Fibroblast of lung (primary cell): ENCODE measurements at regions not wholly inside any gene's neighbourhood (a gene's known extent, or its start where the extent isn't known, plus 50 kb on each side); places are given as distances from the start of the nearest gene placed in this dataset.

Source experiments
- DNase-seq, 2 donors: peaks; one replicate each; pipeline versions ENCODE4 v3.0.0 to v3.0.0-alpha.2; 2010; ENCODE audit warnings: low read depth in 2 of 2
- H2AFZ ChIP-seq: 2 replicates; pipeline ENCODE4 v1.5.1; 2012; ENCODE audit warnings: low read length, control low read depth, inconsistent platforms
- H3K27ac ChIP-seq: 2 replicates; pipeline ENCODE4 v1.5.1; 2011; ENCODE audit warnings: low read length, control low read depth; ENCODE audit not compliant: insufficient read depth
- H3K27me3 ChIP-seq: 2 replicates; pipeline ENCODE4 v1.5.1; 2011; ENCODE audit warnings: mild to moderate bottlenecking, low read length; ENCODE audit not compliant: control insufficient read depth, insufficient read depth
- H3K36me3 ChIP-seq: 2 replicates; pipeline ENCODE4 v1.5.1; 2011; ENCODE audit warnings: low read length; ENCODE audit not compliant: control insufficient read depth, insufficient read depth
- H3K4me1 ChIP-seq: 2 replicates; pipeline ENCODE4 v1.5.1; 2011; ENCODE audit warnings: low read length; ENCODE audit not compliant: control insufficient read depth, insufficient read depth; ENCODE audit errors: extremely low read depth
- H3K4me2 ChIP-seq: 2 replicates; pipeline ENCODE4 v1.5.1; 2011; ENCODE audit warnings: low read length, control low read depth; ENCODE audit not compliant: insufficient read depth; ENCODE audit errors: extremely low read depth
- H3K4me3 ChIP-seq, 4 experiments: fragments of 200-600 bp in 1 of 4; sonication (generic) in 1 of 4; replicated peaks in 1 of 4; 2 replicates each; pipeline ENCODE4 v1.5.1; 2011 to 2016; ENCODE audit warnings: low read length in 4 of 4, low read depth in 3 of 4, mild to moderate bottlenecking in 3 of 4, control low read depth in 2 of 4, inconsistent platforms in 1 of 4, mixed read lengths in 1 of 4; ENCODE audit not compliant: insufficient read depth in 1 of 4; ENCODE audit errors: control extremely low read depth in 1 of 4
- H3K79me2 ChIP-seq: 2 replicates; pipeline ENCODE4 v1.5.1; 2012; ENCODE audit warnings: mild to moderate bottlenecking, low read length, inconsistent platforms; ENCODE audit not compliant: control insufficient read depth, insufficient read depth
- H3K9ac ChIP-seq: 2 replicates; pipeline ENCODE4 v1.5.1; 2011; ENCODE audit warnings: mild to moderate bottlenecking, low read length, control low read depth; ENCODE audit not compliant: insufficient read depth
- H3K9me3 ChIP-seq: 2 replicates; pipeline ENCODE4 v1.5.1; 2012; ENCODE audit warnings: low read depth, low read length; ENCODE audit not compliant: control insufficient read depth, insufficient read depth
- H4K20me1 ChIP-seq: 2 replicates; pipeline ENCODE4 v1.5.1; 2011; ENCODE audit warnings: low read length; ENCODE audit not compliant: control insufficient read depth, insufficient read depth; ENCODE audit errors: extremely low read depth
- EZH2 ChIP-seq: IDR thresholded peaks from 2 replicates; pipeline ENCODE4 v1.5.1; 2012; ENCODE audit warnings: low read length, control low read depth, mild to moderate bottlenecking; ENCODE audit errors: missing control alignments
- TF ChIP-seq, protein P1 (sequence below), 2 donors: IDR thresholded peaks in 1 of 2; conservative IDR thresholded peaks in 1 of 2; 1 replicate in 1 of 2; 2 replicates in 1 of 2; pipeline ENCODE4 v1.5.1; 2011 to 2012; ENCODE audit warnings: low read length in 2 of 2, control low read depth in 1 of 2, inconsistent platforms in 1 of 2, low read depth in 1 of 2, mild to moderate bottlenecking in 1 of 2

DNA sequence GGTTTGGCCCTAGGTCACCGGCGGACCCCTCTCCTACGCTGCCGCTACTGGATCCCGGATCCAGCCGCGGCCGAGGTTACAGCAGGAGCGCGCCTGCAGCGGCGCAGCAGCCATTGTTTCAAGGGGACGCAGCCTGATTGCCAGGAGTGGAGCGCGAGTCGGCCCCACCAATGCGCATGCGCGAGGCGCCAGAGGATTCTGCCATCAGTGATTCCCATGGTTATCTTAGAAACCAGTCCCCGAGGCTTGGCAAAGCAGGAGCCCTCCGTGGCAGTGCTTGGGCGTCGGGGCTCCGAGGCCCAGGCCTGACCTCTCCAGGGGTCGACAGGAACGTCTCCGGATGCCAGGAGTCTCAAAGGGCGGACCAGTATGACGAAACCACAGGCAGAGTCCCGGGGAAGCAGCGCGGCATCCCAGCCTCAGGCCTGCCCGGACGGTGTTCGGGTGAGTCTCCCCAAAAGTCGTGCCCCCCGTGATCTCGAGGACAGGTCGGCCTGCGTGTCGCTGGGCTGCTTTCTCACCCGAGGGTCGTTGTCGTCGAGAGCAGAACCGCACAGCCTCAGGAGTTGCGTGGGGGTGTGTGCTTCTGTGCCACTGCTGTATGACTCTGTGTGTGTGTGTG lies 608.5 kb downstream of the KCNJ18 start:
- Histone ChIP-seq H3K36me3 (no peaks in the 10 kb centered on the region), H3K9ac (no peak overlapping the region), H2AFZ (no peak overlapping the region), H3K9me3 (no peaks in the 10 kb centered on the region), H3K4me3 (no peak overlapping the region), H3K27ac (no peak overlapping the region), H3K79me2 (no peaks in the 10 kb centered on the region), H3K4me2 (no peak overlapping the region), H4K20me1 (no peaks in the 10 kb centered on the region), H3K4me1 (no peaks in the 10 kb centered on the region), H3K27me3 (no peaks in the 10 kb centered on the region)
- no peak for DNase-seq
- TF ChIP-seq, protein P1, sequence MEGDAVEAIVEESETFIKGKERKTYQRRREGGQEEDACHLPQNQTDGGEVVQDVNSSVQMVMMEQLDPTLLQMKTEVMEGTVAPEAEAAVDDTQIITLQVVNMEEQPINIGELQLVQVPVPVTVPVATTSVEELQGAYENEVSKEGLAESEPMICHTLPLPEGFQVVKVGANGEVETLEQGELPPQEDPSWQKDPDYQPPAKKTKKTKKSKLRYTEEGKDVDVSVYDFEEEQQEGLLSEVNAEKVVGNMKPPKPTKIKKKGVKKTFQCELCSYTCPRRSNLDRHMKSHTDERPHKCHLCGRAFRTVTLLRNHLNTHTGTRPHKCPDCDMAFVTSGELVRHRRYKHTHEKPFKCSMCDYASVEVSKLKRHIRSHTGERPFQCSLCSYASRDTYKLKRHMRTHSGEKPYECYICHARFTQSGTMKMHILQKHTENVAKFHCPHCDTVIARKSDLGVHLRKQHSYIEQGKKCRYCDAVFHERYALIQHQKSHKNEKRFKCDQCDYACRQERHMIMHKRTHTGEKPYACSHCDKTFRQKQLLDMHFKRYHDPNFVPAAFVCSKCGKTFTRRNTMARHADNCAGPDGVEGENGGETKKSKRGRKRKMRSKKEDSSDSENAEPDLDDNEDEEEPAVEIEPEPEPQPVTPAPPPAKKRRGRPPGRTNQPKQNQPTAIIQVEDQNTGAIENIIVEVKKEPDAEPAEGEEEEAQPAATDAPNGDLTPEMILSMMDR (conservative IDR thresholded peaks at IDR 0.05 in 1 of 2, IDR thresholded peaks at IDR 0.05 in 1 of 2; ENCODE audit: low read depth in 1 of 2, low read length in 2 of 2), result no peak
- no peak for TF ChIP-seq EZH2

DNA sequence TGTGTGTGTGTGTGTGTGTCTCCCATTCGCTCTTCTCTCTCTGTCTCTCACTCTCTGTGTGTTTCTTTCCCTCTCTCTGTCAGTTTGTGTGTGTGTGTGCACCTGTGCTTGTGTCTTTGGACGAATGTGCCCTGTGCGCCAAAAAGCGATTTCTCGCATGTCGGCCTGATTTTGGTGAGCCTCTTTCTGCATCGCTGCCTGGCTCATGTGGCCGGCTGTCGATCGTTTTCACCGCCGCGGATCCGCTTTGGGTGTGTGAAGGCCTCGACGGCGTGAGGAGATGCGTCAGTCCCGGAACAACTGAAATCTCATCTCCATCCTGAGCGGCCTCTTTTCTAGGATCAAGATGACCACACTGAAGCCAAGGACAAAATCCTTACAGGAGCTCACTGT lies 609.0 kb downstream of the KCNJ18 start:
- Histone ChIP-seq H3K4me1 (no peaks in the 10 kb centered on the region), H3K4me2 (no peak overlapping the region), H3K9ac (no peak overlapping the region), H3K36me3 (no peaks in the 10 kb centered on the region), H3K4me3 (no peak overlapping the region), H2AFZ (no peak overlapping the region), H3K27me3 (no peaks in the 10 kb centered on the region), H3K9me3 (no peaks in the 10 kb centered on the region), H3K79me2 (no peaks in the 10 kb centered on the region), H4K20me1 (no peaks in the 10 kb centered on the region), H3K27ac (no peak overlapping the region)
- TF ChIP-seq EZH2, result no peak
- TF ChIP-seq, protein P1 (conservative IDR thresholded peaks at IDR 0.05 in 1 of 2, IDR thresholded peaks at IDR 0.05 in 1 of 2; ENCODE audit: low read depth in 1 of 2, low read length in 2 of 2), result no peak
- DNase-seq, result no peak

DNA sequence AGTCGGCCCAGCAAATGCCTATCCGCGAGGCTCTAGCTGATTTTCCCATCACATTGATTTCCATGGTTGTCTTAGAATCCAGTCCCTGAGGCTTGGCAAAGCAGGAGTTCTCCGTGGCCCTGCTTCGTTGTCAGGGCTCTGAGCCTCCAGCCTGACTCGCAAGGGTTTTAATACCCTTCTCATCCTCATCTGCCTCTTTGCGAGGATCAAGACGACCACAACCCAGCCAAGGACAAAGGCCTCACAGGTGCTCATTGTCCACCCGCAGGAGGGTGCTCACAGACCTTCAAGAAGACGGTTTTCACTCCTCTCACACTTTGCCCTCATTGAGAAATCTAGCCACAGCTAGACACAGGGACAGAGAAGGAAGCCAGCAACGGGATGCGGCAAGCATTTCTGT lies 610.8 kb downstream of the KCNJ18 start:
- no peak for TF ChIP-seq EZH2
- TF ChIP-seq, protein P1 (conservative IDR thresholded peaks at IDR 0.05 in 1 of 2, IDR thresholded peaks at IDR 0.05 in 1 of 2; ENCODE audit: low read depth in 1 of 2, low read length in 2 of 2), result no peak
- H3K4me1 ChIP-seq, result no peaks in the 10 kb centered on the region
- H3K79me2 ChIP-seq, result no peaks in the 10 kb centered on the region
- no peak overlapping the region for H3K4me2 ChIP-seq
- H3K9ac ChIP-seq, result no peak overlapping the region
- no peak overlapping the region for H2AFZ ChIP-seq
- no peak for DNase-seq
- no peak overlapping the region for H3K27ac ChIP-seq
- H3K9me3 ChIP-seq, result no peaks in the 10 kb centered on the region
- H3K36me3 ChIP-seq, result no peaks in the 10 kb centered on the region
- H4K20me1 ChIP-seq, result no peaks in the 10 kb centered on the region
- H3K4me3 ChIP-seq, result no peak overlapping the region
- no peaks in the 10 kb centered on the region for H3K27me3 ChIP-seq
